Keratinocyte (primary cell): ENCODE measurements at regions not wholly inside any gene's neighbourhood (a gene's known extent, or its start where the extent isn't known, plus 50 kb on each side); places are given as distances from the start of the nearest gene placed in this dataset.

Experiments
- CTCF ChIP-seq, 3 experiments: IDR thresholded peaks in 1 of 3; conservative IDR thresholded peaks in 1 of 3; optimal IDR thresholded peaks in 1 of 3; 2 replicates in 2 of 3; 3 replicates in 1 of 3; pipeline versions ENCODE3 to v1.5.1; 2011; ENCODE audit warnings: low read length in 3 of 3, mild to moderate bottlenecking in 3 of 3, moderate library complexity in 2 of 3, control low read depth in 1 of 3, inconsistent platforms in 1 of 3; ENCODE audit not compliant: insufficient read depth in 2 of 3; ENCODE audit errors: extremely low read depth in 1 of 3
- EZH2 ChIP-seq: IDR thresholded peaks from one replicate; pipeline ENCODE4 v1.6.1; 2012; ENCODE audit warnings: inconsistent platforms, mild to moderate bottlenecking, low read length, moderate library complexity

GRCh38 chr1:10856176-10856683, 59.8 kb upstream of the CASZ1 start:
- TF ChIP-seq EZH2 = no peak
- TF ChIP-seq CTCF (optimal IDR thresholded peaks at IDR 0.05 in 1 of 3, IDR thresholded peaks at IDR 0.05 in 1 of 3, conservative IDR thresholded peaks at IDR 0.05 in 1 of 3; ENCODE audit: extremely low read depth in 1 of 3, insufficient read depth in 2 of 3, low read length in 3 of 3) = no peak
